ENCODE measurements at regions not wholly inside any gene's neighbourhood (a gene's known extent, or its start where the extent isn't known, plus 50 kb on each side); places are given as distances from the start of the nearest gene placed in this dataset.

DNA sequence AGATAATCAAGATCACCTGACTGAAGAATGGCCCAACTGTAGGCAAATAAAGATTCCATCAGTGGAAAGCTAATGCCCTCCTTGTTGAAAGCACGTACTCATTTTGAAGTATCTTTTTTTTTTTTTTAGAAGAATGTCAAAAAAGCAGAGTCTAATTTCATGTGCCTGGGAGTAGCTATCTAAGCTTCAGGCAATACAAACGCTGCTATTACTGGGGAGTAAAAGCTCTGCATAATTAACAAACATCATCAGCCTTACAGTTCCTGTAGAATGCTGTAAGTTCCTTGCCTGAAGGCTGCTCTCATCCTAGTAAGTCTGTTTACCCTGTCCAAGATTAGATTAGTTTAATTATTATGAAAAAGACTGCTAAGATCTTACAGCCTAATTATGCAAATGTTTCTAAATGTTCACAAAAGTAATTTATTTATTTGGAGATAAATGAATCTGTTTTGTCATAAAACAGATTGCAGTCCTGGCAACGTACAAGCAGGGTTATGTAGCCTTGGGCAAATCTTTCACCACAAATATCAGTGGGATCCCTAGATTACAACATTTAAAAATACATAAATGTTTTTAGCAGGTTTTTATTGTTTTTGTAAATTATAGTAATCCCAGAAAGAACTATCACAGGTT is 451.3 kb upstream of the AGTR1 start:
- TF ChIP-seq ZNF384 (IDR thresholded peaks at IDR 0.05) (no peak), ELF4 (IDR thresholded peaks at IDR 0.05) (no peak), SUZ12 (IDR thresholded peaks at IDR 0.05) (no peak), SP1 (IDR thresholded peaks at IDR 0.05) (no peak), FOXK2 (IDR thresholded peaks at IDR 0.05) (no peak), NFRKB (IDR thresholded peaks at IDR 0.05) (no peak), FOXM1 (IDR thresholded peaks at IDR 0.05; ENCODE audit: borderline replicate concordance) (no peak)
- TF ChIP-seq, protein P1, sequence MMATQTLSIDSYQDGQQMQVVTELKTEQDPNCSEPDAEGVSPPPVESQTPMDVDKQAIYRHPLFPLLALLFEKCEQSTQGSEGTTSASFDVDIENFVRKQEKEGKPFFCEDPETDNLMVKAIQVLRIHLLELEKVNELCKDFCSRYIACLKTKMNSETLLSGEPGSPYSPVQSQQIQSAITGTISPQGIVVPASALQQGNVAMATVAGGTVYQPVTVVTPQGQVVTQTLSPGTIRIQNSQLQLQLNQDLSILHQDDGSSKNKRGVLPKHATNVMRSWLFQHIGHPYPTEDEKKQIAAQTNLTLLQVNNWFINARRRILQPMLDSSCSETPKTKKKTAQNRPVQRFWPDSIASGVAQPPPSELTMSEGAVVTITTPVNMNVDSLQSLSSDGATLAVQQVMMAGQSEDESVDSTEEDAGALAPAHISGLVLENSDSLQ (IDR thresholded peaks at IDR 0.05) = no peak

Data from HEK293T (cell line).